Mucosa of descending colon (tissue), 3 donors: ENCODE measurements at regions not wholly inside any gene's neighbourhood (a gene's known extent, or its start where the extent isn't known, plus 50 kb on each side); places are given as distances from the start of the nearest gene placed in this dataset.

ENCODE experiments used
- ATAC-seq: fragments of 200-7000 bp; cut with Tn5 transposase; one replicate; pipeline ENCODE4 v1.9.1; 2020; ENCODE audit warnings: mild to moderate bottlenecking, moderate library complexity
- DNase-seq, 3 donors: peaks; one replicate each; pipeline ENCODE4 v3.0.0-alpha.2; 2020
- H3K36me3 ChIP-seq: fragments of 200-600 bp; one replicate; pipeline ENCODE4 v1.8.0; 2021; ENCODE audit warnings: low read depth, mild to moderate bottlenecking
- H3K4me1 ChIP-seq: fragments of 200-600 bp; one replicate; pipeline ENCODE4 v1.8.0; 2021; ENCODE audit warnings: low read depth, mild to moderate bottlenecking
- H3K4me3 ChIP-seq: fragments of 200-600 bp; one replicate; pipeline ENCODE4 v1.8.0; 2021; ENCODE audit warnings: mild to moderate bottlenecking
- H3K9me3 ChIP-seq: fragments of 200-600 bp; one replicate; pipeline ENCODE4 v1.8.0; 2021; ENCODE audit warnings: mild to moderate bottlenecking
- CTCF ChIP-seq: fragments of 200-600 bp; IDR thresholded peaks from one replicate; pipeline ENCODE4 v1.8.0; 2022; ENCODE audit warnings: antibody characterized with exemption, mild to moderate bottlenecking
- intact Hi-C, 2 donors: fragments of 100-400 bp; cut with DNase I in 1 of 2; cut with micrococcal nuclease in 1 of 2; formaldehyde crosslinking; loops; one replicate each; pipeline versions ENCODE4 v1.11.0 to v1.11.1; 2022; cut with DNase I, micrococcal nuclease
- donor health status: DM: no; HTN: no; CAD: no; lungs with moderate emphysema.
- donor health status: DM: no; HTN: no; CAD: no.
- donor health status: DM: no; HTN: yes; CAD: no.

GRCh38 chr2:35562488-35562887 lies 793.1 kb upstream of the CRIM1 start:
- no peaks in the 10 kb centered on the region for H3K36me3 ChIP-seq
- ATAC-seq (no peak), DNase-seq (no peak)
- no peaks in the 10 kb centered on the region for H3K9me3 ChIP-seq
- intact Hi-C loops, result no loop called here
- no peaks in the 10 kb centered on the region for H3K4me1 ChIP-seq
- no peak for TF ChIP-seq CTCF
- no peak overlapping the region for H3K4me3 ChIP-seq

- TF ChIP-seq CTCF, result no peak
- ATAC-seq, result no peak
- intact Hi-C loops, result no loop called here
These were observed 807.4 kb upstream of the CRIM1 start for GRCh38 chr2:35548171-35548570.

GRCh38 chr2:35545301-35545700 lies 810.3 kb upstream of the CRIM1 start:
- Histone ChIP-seq H3K4me1 (no peaks in the 10 kb centered on the region), H3K4me3 (no peak overlapping the region), H3K36me3 (no peaks in the 10 kb centered on the region), H3K9me3 (no peaks in the 10 kb centered on the region)
- ATAC-seq, result no peak
- intact Hi-C loops, result no loop called here
- TF ChIP-seq CTCF, result no peak
- DNase-seq, result no peak

More at GRCh38 chr2:35548171-35548570, 807.4 kb upstream of the CRIM1 start:
- Histone ChIP-seq H3K9me3 (no peaks in the 10 kb centered on the region), H3K36me3 (no peaks in the 10 kb centered on the region), H3K4me1 (no peaks in the 10 kb centered on the region), H3K4me3 (no peak overlapping the region)
- no peak for DNase-seq

- intact Hi-C loops, result no loop called here
- no peak for DNase-seq
- ATAC-seq, result no peak
- no peak overlapping the region for H3K4me3 ChIP-seq
- TF ChIP-seq CTCF, result no peak
- no peaks in the 10 kb centered on the region for H3K36me3 ChIP-seq
- peaks cover 4% of the 10 kb centered on the region for H3K9me3 ChIP-seq
- H3K4me1 ChIP-seq, result no peaks in the 10 kb centered on the region
These were observed 816.8 kb upstream of the CRIM1 start for GRCh38 chr2:35538796-35539195.

- intact Hi-C loops, result no loop called here
- no peak for TF ChIP-seq CTCF
- Histone ChIP-seq H3K9me3 (peaks cover 24% of the 10 kb centered on the region), H3K4me1 (no peaks in the 10 kb centered on the region), H3K4me3 (no peak overlapping the region), H3K36me3 (no peaks in the 10 kb centered on the region)
- ATAC-seq (no peak), DNase-seq (no peak)
These were observed 824.9 kb upstream of the CRIM1 start for GRCh38 chr2:35530615-35531135.

- ATAC-seq, result no peak
- no peak for DNase-seq
These were observed 828.8 kb upstream of the CRIM1 start for GRCh38 chr2:35526741-35527140.

More at GRCh38 chr2:35526741-35527140, 828.8 kb upstream of the CRIM1 start:
- Histone ChIP-seq H3K4me1 (no peaks in the 10 kb centered on the region), H3K9me3 (peaks cover 16% of the 10 kb centered on the region), H3K4me3 (no peak overlapping the region), H3K36me3 (no peaks in the 10 kb centered on the region)
- TF ChIP-seq CTCF, result no peak
- intact Hi-C loops, result no loop called here
